ENCODE measurements at regions not wholly inside any gene's neighbourhood (a gene's known extent, or its start where the extent isn't known, plus 50 kb on each side); places are given as distances from the start of the nearest gene placed in this dataset.

DNA sequence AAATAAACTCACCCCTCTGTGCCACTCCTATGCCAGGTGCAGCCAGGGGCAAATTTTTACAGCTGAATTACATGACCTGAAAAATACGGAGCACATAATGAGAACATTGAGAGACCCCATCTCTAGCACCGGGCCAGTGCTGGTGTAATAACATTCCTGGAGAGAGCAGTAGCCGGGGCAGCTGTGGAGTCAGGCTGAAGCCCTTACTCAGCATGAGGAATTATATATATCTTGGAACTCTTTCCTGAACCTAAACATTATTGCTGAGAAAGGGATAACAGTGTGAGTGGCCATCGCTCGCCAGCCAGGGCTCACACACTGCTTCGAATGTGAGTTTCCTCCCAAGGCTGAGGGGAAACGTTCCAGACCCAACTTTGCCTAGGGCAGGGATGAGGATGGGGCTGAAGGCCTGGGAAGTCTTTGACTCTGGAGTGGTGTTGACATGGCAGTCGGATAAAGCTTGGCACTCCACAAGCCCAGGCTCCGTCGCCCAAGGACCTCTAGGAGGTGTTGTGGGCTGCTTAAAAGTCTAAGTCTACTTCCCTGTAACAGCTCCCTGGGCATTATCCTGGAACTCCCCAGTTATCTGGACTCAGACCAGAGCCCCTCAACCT, 269.8 kb downstream of the CDC5L start:
- Histone ChIP-seq H3K9ac (ENCODE audit: low read length) (no peak overlapping the region), H3K4me1 (ENCODE audit: insufficient read depth, low read length, severe bottlenecking) (no peaks in the 10 kb centered on the region), H3F3A (ENCODE audit: insufficient read depth, low read length) (no peaks in the 10 kb centered on the region), H3K9me3 (ENCODE audit: low read length) (no peaks in the 10 kb centered on the region), H3K9me2 (ENCODE audit: low read depth, low read length) (no peaks in the 10 kb centered on the region), H2AFZ (ENCODE audit: low read length) (no peak overlapping the region), H3K79me2 (ENCODE audit: insufficient read depth, low read length) (no peaks in the 10 kb centered on the region), H3K27ac (ENCODE audit: low read depth, low read length, poor library complexity, severe bottlenecking) (no peak overlapping the region), H3K4me2 (ENCODE audit: low read length) (no peak overlapping the region), H3K36me3 (ENCODE audit: insufficient read depth, low read length) (no peaks in the 10 kb centered on the region), H3K4me3 (ENCODE audit: low read depth, low read length, poor library complexity, severe bottlenecking) (no peak overlapping the region), H4K20me1 (ENCODE audit: insufficient read depth, low read length) (no peaks in the 10 kb centered on the region), H3K27me3 (ENCODE audit: insufficient read depth, low read length) (no peaks in the 10 kb centered on the region)
- TF ChIP-seq EZH2 (IDR thresholded peaks at IDR 0.05; ENCODE audit: borderline replicate concordance, low read length): no peak
- TF ChIP-seq, protein P1, sequence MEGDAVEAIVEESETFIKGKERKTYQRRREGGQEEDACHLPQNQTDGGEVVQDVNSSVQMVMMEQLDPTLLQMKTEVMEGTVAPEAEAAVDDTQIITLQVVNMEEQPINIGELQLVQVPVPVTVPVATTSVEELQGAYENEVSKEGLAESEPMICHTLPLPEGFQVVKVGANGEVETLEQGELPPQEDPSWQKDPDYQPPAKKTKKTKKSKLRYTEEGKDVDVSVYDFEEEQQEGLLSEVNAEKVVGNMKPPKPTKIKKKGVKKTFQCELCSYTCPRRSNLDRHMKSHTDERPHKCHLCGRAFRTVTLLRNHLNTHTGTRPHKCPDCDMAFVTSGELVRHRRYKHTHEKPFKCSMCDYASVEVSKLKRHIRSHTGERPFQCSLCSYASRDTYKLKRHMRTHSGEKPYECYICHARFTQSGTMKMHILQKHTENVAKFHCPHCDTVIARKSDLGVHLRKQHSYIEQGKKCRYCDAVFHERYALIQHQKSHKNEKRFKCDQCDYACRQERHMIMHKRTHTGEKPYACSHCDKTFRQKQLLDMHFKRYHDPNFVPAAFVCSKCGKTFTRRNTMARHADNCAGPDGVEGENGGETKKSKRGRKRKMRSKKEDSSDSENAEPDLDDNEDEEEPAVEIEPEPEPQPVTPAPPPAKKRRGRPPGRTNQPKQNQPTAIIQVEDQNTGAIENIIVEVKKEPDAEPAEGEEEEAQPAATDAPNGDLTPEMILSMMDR (IDR thresholded peaks at IDR 0.05; ENCODE audit: low read length): no peak

DNA sequence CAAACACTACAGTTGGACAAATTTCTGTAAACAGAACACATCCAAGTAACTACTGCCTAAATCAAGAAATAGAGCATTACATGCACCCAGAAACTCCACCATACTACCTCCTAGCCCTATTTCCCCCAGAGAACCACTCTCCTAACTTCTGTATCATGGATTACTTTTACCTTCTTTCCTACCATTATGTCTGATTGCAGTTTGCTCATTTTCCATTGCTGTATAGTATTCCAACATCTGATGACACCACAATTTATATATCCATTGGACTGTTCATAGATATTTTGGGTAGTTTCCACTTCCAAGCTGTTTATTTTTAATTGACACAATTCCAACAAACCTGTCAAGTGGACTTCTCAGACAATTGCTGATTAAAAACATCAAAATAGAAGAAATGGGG, 271.1 kb downstream of the CDC5L start:
- Histone ChIP-seq H3K9me2 (ENCODE audit: low read depth, low read length) (no peaks in the 10 kb centered on the region), H2AFZ (ENCODE audit: low read length) (no peak overlapping the region), H3K9ac (ENCODE audit: low read length) (no peak overlapping the region), H3K27me3 (ENCODE audit: insufficient read depth, low read length) (no peaks in the 10 kb centered on the region), H3K4me1 (ENCODE audit: insufficient read depth, low read length, severe bottlenecking) (no peaks in the 10 kb centered on the region), H3K4me2 (ENCODE audit: low read length) (no peak overlapping the region), H3F3A (ENCODE audit: insufficient read depth, low read length) (no peaks in the 10 kb centered on the region), H3K27ac (ENCODE audit: low read depth, low read length, poor library complexity, severe bottlenecking) (no peak overlapping the region), H3K36me3 (ENCODE audit: insufficient read depth, low read length) (no peaks in the 10 kb centered on the region), H3K79me2 (ENCODE audit: insufficient read depth, low read length) (no peaks in the 10 kb centered on the region), H4K20me1 (ENCODE audit: insufficient read depth, low read length) (no peaks in the 10 kb centered on the region), H3K4me3 (ENCODE audit: low read depth, low read length, poor library complexity, severe bottlenecking) (no peak overlapping the region), H3K9me3 (ENCODE audit: low read length) (no peaks in the 10 kb centered on the region)
- TF ChIP-seq EZH2 (IDR thresholded peaks at IDR 0.05; ENCODE audit: borderline replicate concordance, low read length): no peak
- TF ChIP-seq, protein P1 (IDR thresholded peaks at IDR 0.05; ENCODE audit: low read length): no peak

DNA sequence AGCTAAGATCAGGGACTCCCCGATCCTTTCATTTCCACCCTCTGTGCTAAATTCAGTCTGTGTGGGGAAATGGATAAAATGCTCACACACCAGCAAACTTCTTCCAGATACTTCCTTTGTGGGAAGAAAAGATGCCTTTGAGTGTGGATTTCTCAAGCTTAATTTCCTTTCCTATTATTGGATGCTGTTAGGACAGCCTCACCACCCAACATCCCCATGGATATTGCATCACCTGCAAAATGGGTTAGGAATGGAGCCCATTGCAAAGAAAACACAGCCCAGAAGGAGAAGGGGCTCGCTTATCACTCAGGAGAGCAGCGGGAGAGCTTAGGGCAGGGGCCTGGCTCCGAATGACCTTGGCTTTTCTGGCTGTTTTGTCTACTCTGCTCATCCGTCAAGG, 272.2 kb downstream of the CDC5L start:
- Histone ChIP-seq H3K4me3 (ENCODE audit: low read depth, low read length, poor library complexity, severe bottlenecking) (no peak overlapping the region), H3K4me2 (ENCODE audit: low read length) (no peak overlapping the region), H3K9me3 (ENCODE audit: low read length) (no peaks in the 10 kb centered on the region), H3K9me2 (ENCODE audit: low read depth, low read length) (no peaks in the 10 kb centered on the region), H3K4me1 (ENCODE audit: insufficient read depth, low read length, severe bottlenecking) (no peaks in the 10 kb centered on the region), H4K20me1 (ENCODE audit: insufficient read depth, low read length) (no peaks in the 10 kb centered on the region), H3K36me3 (ENCODE audit: insufficient read depth, low read length) (no peaks in the 10 kb centered on the region), H3K79me2 (ENCODE audit: insufficient read depth, low read length) (no peaks in the 10 kb centered on the region), H3K27ac (ENCODE audit: low read depth, low read length, poor library complexity, severe bottlenecking) (no peak overlapping the region), H2AFZ (ENCODE audit: low read length) (no peak overlapping the region), H3K27me3 (ENCODE audit: insufficient read depth, low read length) (no peaks in the 10 kb centered on the region), H3K9ac (ENCODE audit: low read length) (no peak overlapping the region), H3F3A (ENCODE audit: insufficient read depth, low read length) (no peaks in the 10 kb centered on the region)
- TF ChIP-seq, protein P1 (IDR thresholded peaks at IDR 0.05; ENCODE audit: low read length): no peak
- TF ChIP-seq EZH2 (IDR thresholded peaks at IDR 0.05; ENCODE audit: borderline replicate concordance, low read length): no peak

Measured in OCI-LY1 (cell line).